HG03045 (cell line): ENCODE measurements at regions not wholly inside any gene's neighbourhood (a gene's known extent, or its start where the extent isn't known, plus 50 kb on each side); places are given as distances from the start of the nearest gene placed in this dataset.

Experiments
- ATAC-seq: cut with Tn5 transposase; IDR thresholded peaks from one replicate; pipeline ENCODE4 v1.9.1; 2021; ENCODE audit warnings: mild to moderate bottlenecking, moderate library complexity; ENCODE audit not compliant: unreplicated experiment

GRCh38 chr3:151990696-151991376, 117.4 kb downstream of the SUCNR1 start:
- no peak for ATAC-seq

DNA sequence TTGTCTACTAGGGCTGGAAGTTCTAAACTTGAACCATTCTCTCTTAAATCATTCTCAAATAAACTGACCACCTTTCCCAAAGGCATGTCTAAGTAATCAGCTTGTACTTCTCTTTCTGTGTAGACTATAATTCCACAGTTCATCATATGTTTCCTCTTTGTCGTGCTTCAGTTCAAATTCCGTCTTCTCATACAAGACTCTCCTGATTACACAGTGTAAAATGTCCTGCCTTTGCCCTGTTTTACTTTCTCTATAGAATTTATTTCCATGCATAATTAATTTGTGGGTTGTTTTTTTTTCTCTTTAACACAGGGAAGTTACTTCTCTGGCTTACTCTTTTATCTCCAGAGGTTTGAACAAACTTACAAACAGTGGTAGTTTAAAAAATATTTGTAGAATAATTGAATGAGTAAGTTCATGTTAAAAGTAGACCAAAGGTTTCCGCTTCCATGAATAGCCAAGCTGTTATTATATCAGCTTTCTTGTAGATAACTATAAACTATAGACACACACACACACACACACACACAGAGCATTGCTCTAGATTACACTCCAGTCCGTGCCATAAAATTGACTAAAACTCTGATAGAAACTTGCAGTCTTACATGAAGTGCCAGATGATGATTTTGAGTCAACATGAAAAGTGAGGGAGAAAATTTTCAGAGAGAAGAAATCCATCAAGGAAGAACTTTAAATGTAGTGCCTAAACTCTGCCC, 119.0 kb downstream of the SUCNR1 start:
- no peak for ATAC-seq

DNA sequence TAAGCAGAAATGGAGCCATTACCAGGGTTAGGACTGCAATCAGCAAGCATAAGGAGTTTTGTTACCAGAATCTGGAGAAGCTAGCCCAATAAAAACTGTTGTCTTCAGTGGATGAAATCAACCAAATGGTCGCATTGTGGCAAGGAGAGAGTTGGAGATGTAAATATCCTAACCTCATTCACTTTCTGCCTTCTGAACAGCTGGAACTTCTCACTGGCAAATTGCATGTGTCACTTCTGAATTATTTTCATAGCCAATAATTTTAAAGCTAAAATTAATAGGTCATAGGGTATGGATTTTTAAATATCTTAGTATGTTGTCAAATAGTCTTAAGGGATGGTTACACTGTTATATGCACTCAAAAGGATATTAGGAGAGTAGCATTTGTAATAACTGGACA, 121.6 kb downstream of the SUCNR1 start:
- ATAC-seq: no peak

GRCh38 chr3:151998744-151999143, 125.3 kb downstream of the SUCNR1 start:
- ATAC-seq: no peak

DNA sequence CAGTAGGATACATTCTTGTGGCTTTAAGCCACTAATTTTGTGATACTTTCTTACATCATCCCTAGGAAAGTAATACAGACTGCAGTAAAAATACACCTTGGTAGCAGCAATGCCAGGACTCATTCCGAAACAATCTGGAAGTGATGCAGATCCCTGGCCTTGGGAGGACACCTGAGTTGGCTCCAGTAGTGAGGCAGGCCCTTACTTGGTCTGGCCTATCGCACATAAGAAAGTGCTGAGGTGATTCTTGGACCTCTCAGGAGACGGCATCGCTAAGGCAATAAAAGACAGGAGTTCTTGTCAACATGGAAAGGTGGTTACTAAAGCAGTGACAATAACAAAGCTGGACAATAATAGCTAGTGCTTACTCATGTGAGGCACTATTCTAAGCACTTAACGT, 126.5 kb downstream of the SUCNR1 start:
- no peak for ATAC-seq

- ATAC-seq: no peak
Observed at GRCh38 chr3:152011812-152012735, 138.6 kb downstream of the SUCNR1 start.

DNA sequence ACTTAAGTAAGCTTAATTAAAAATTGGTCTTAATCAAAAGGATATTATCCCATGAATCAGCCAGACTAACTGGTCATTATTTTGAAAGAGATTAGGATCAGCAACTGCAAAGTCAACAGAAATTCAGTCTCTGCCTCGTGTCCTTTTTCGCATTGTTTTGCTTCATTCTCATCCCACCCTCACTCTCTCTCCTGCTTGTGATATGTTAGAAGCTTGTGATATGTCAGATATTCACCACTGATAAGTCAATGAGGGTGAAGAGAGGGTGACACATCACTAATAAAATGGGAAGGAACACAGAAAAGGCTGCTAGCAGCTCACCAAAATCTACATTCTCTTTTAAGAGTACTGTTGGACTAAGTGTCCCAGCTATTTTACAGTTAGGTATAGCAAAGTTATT, 146.1 kb downstream of the SUCNR1 start:
- ATAC-seq: no peak

- peak; percentile 46 for ATAC-seq
Observed at GRCh38 chr3:152021951-152022461, 148.6 kb downstream of the SUCNR1 start.

DNA sequence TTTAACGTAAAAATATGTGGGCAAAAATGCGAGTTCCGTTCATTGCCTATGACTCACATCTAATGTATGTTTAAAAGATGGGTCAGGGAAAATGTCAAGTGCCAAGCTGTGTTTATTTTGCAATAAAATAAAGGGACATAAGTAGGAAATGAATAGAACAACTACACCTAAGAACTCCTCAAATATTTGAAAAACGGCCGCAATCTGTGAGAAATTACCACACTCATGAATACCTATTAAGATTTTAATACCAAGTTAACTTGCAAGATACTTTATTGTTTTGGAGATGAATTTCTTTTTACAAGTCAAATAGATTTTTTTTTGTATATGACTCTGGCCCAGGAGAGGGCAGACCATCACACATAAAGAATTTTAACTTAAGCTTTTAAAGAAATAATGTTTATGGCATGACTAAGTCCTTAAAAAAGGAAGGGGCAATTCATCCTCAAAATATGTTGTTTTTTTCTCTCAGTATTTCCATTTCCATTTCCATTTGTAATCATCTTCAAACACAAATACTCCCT, 152.7 kb downstream of the SUCNR1 start:
- no peak for ATAC-seq

DNA sequence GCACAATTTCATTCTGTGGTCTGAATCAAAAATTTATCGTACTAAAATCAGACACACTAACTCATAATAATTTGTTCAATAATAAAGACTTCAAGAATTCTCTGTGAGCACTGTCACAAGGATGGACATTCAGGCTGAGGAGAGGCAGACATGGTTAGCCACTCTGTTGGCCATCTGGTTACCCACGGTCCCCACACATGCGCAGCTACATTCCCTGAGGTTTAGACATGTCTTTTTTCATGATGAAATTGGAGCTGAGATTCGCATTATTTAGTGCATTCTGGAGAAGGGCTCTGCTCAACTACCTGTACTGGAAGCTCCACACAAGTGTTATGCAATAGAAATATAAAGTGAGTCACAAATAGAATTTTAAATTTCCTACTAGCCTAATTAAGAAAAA, 156.9 kb downstream of the SUCNR1 start:
- ATAC-seq: no peak

- no peak for ATAC-seq
Observed at GRCh38 chr3:152031321-152031720, 157.9 kb downstream of the SUCNR1 start.

- no peak for ATAC-seq
Observed at GRCh38 chr3:152037297-152037696, 163.9 kb downstream of the SUCNR1 start.

DNA sequence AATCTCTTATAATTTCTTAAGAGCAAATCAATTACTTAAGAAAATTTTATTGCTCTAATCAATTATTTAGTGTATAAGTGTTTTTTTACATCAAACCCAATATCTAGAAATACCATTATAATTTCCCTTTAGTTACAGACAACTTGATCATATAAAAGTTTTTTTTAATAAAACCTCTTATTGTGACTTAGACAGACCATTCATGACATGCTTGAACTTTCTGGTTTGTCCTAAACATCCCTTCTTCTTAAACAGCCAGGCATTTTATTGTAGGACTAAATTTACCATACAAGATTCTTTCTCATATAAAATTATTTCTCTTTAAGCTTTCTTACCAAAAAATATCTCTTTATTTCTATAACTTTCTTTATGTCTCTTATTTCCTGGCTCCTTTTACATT, 164.5 kb downstream of the SUCNR1 start:
- ATAC-seq: no peak

DNA sequence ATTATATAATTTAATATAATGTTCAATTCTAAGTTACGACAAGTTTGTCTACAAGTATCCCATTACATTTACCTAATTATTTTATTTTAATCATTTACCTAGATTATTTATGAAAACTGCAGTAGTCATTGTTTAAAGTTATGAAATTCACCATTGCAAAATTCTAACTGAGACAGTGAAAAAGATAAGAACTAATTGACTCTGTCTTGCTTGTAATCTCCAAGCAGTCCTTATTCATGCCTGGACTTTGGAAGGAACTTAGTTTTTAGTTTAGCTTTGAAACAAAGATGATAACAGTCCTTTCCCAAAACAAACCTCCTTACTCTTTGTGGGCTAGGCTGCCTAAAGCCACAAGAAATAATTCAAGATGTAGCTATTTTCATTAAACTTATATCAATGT, 165.0 kb downstream of the SUCNR1 start:
- no peak for ATAC-seq

DNA sequence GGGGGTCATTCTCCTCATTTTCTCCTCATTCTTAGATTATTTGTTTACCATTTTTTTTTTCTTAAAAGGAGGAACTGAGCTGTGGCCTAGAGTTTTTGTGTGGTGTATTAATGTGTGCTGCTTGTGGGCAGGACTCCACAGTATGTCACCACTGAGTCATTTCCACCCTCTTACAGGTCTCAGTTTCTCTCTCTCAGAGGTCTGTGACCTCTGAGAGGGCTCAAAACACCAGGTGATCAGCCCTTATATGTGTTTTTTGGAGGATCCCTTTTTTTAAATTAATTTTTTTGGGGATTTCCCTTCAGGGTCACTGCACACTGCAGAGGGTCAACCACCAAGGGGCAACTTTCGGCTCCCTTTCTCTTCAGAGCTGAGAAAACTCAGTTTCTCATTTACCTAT, 166.4 kb downstream of the SUCNR1 start:
- ATAC-seq: peak; percentile 91

DNA sequence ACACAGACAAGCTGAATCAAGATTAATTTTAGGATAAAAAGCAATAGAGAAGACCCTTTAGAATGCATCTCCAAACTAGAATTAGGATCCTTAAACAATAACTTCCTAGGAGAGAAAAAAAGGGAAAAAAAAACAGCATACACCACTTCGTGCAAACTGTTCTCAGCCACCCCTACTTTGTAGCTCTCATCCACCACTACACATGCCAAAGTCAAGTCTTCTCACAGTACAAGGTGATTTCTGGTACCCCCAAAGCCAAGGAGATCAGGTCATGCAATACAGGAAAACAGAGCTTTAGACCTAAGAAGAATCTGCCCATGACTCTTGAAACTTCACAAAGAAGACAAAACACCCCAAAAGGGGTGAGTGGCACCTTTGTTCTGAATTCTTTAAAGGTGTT, 166.9 kb downstream of the SUCNR1 start:
- ATAC-seq: no peak

DNA sequence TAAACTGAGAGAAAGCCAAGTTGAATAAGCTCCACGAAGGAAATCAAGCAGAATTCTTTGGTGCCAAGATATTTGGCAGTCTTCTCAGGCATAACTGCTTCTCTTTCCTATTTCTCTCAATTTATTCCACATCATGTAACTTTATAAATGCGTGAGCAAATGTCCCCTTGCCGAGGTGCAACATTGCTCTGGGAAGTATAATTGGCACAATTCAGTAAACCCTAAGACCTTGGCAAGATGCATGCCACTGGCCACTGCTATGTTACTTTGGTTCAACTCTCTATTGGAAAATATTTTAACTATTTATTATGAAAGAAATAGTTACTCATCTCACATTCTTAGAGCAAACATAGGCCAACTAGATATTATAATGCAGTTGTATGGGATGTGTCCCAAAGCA, 170.2 kb downstream of the SUCNR1 start:
- ATAC-seq: no peak

- ATAC-seq: no peak
Observed at GRCh38 chr3:152046280-152046679, 172.8 kb downstream of the SUCNR1 start.

DNA sequence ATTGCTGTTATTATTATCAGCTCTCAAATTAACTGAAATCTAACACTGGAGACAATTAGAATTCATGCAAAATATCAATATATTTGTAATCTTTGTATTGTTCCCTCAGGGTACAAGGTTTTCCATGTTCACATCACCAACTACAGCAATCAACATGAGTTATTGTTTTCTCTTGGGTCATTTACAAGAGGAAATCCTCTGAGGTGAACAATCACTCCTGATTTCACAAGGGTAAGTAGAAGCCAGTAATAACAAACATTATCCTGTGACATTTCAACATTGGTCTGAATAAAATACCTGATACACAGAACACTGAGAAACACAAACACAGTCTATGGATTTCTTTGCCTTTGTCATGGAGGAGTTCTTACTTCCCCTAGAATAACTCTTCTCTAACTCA, 174.0 kb downstream of the SUCNR1 start:
- no peak for ATAC-seq

DNA sequence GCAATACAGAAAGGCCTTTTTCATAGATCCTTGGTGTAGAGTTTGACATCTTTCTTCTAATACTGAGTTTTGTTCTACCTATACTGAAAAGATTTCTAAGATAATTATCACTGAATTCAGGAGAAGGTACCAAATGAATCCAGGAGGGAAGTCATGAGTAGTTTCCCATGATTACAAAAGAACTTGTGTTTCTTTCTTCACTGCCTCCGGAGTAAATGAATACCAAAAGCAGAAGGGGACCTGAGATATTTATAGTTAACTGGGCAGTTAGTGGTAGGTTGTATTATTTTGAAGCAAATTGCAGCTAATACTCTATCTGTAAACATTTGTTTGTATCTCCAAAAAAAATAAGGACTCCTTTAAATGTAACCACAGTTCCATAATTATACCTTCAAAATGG, 175.4 kb downstream of the SUCNR1 start:
- ATAC-seq: no peak

- no peak for ATAC-seq
Observed at GRCh38 chr3:152050903-152051302, 177.5 kb downstream of the SUCNR1 start.
